HUES64 (cell line): ENCODE measurements at regions not wholly inside any gene's neighbourhood (a gene's known extent, or its start where the extent isn't known, plus 50 kb on each side); places are given as distances from the start of the nearest gene placed in this dataset.

Source experiments
- H3K27ac ChIP-seq: 2 replicates; pipeline ENCODE4 v1.7.0; 2013; ENCODE audit warnings: low read depth, low read length, inconsistent platforms
- H3K27me3 ChIP-seq: 2 replicates; pipeline ENCODE4 v1.6.1; 2013; ENCODE audit warnings: mild to moderate bottlenecking, low read length; ENCODE audit not compliant: insufficient read depth
- H3K36me3 ChIP-seq: 2 replicates; pipeline ENCODE4 v1.6.1; 2013; ENCODE audit warnings: mild to moderate bottlenecking, low read length; ENCODE audit not compliant: insufficient read depth
- H3K4me1 ChIP-seq: 2 replicates; pipeline ENCODE4 v1.6.1; 2013; ENCODE audit warnings: mild to moderate bottlenecking, low read length, moderate library complexity; ENCODE audit not compliant: insufficient read depth
- H3K4me3 ChIP-seq: 2 replicates; pipeline ENCODE4 v1.5.1; 2013; ENCODE audit warnings: mild to moderate bottlenecking, low read length, moderate library complexity
- H3K9ac ChIP-seq: 2 replicates; pipeline ENCODE4 v1.6.1; 2013; ENCODE audit warnings: mild to moderate bottlenecking, low read depth, low read length
- H3K9me3 ChIP-seq: 2 replicates; pipeline ENCODE4 v1.6.1; 2013; ENCODE audit warnings: low read depth, low read length; ENCODE audit not compliant: insufficient read depth
- WGBS: fragments of 150-250, 120-280 bp; methylation state at CpG from one replicate; pipeline ENCODE4 v1.1.7; 2013; ENCODE audit warnings: missing lambda C conversion rate; 5-methylcytosine and 5-hydroxymethylcytosine counted together

DNA sequence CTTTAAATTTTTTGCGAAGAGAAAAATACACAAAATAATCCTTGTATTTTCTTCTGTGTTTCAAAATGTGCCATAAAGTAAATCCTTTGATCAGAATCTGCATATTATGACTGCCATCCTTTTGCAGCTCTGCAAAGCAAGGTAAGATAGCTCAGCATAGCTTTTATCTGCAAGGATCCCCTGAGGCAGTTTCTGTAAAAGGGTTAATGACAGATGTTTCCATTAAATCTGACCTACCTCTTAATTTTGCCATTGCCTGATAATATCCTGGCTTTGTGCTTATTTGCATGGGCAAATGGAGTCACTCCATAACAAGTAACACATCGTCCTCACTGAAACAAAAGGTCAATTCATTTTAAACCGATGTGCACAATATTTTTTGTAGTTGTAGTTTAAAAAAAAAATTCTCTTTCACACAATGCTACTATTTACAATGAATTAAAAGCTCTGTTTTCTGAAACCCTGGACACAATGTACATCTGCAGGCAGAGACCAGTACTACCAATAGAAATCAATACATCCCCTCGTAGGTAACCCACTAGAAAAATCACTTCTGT, 108.5 kb upstream of the SOX5 start:
- no peak overlapping the region for H3K4me3 ChIP-seq
- no peaks in the 10 kb centered on the region for H3K4me1 ChIP-seq
- H3K27ac ChIP-seq: no peak overlapping the region
- H3K27me3 ChIP-seq: no peaks in the 10 kb centered on the region
- no peaks in the 10 kb centered on the region for H3K9me3 ChIP-seq
- H3K36me3 ChIP-seq: no peaks in the 10 kb centered on the region
- WGBS: 90% methylated on average over 3 of the region's 4 CpGs
- H3K9ac ChIP-seq: no peak overlapping the region

GRCh38 chr12:24055747-24056146, 106.3 kb upstream of the SOX5 start:
- H3K4me3 ChIP-seq: no peak overlapping the region
- WGBS: 100% methylated on average over 1 of the region's 1 CpG

GRCh38 chr12:24054416-24054815, 104.9 kb upstream of the SOX5 start:
- Histone ChIP-seq H3K36me3 (no peaks in the 10 kb centered on the region), H3K9ac (no peak overlapping the region), H3K27ac (no peak overlapping the region), H3K9me3 (no peaks in the 10 kb centered on the region), H3K27me3 (no peaks in the 10 kb centered on the region), H3K4me3 (no peak overlapping the region), H3K4me1 (no peaks in the 10 kb centered on the region)
- 100% methylated on average over 3 of the region's 3 CpGs for WGBS

More at GRCh38 chr12:24055747-24056146, 106.3 kb upstream of the SOX5 start:
- Histone ChIP-seq H3K36me3 (no peaks in the 10 kb centered on the region), H3K27ac (no peak overlapping the region), H3K4me1 (no peaks in the 10 kb centered on the region), H3K9ac (no peak overlapping the region), H3K9me3 (no peaks in the 10 kb centered on the region), H3K27me3 (no peaks in the 10 kb centered on the region)

- 95% methylated on average over 3 of the region's 3 CpGs for WGBS
- H3K9ac ChIP-seq: no peak overlapping the region
- no peaks in the 10 kb centered on the region for H3K27me3 ChIP-seq
- no peak overlapping the region for H3K27ac ChIP-seq
- H3K4me1 ChIP-seq: no peaks in the 10 kb centered on the region
- no peak overlapping the region for H3K4me3 ChIP-seq
- H3K36me3 ChIP-seq: no peaks in the 10 kb centered on the region
- H3K9me3 ChIP-seq: peaks cover 13% of the 10 kb centered on the region; the same call in 1 of the 2 replicates
Observed at GRCh38 chr12:24049728-24050127, 100.3 kb upstream of the SOX5 start.

- H3K9me3 ChIP-seq: peaks cover 13% of the 10 kb centered on the region; the same call in 1 of the 2 replicates
- no peak overlapping the region for H3K9ac ChIP-seq
- H3K4me3 ChIP-seq: no peak overlapping the region
- 95% methylated on average over 3 of the region's 3 CpGs for WGBS
- no peaks in the 10 kb centered on the region for H3K36me3 ChIP-seq
- H3K4me1 ChIP-seq: no peaks in the 10 kb centered on the region
- H3K27me3 ChIP-seq: no peaks in the 10 kb centered on the region
- H3K27ac ChIP-seq: no peak overlapping the region
Observed at GRCh38 chr12:24049101-24049500, 99.6 kb upstream of the SOX5 start.

- Histone ChIP-seq H3K27ac (no peak overlapping the region), H3K9ac (no peak overlapping the region), H3K9me3 (peaks cover 13% of the 10 kb centered on the region; the same call in 1 of the 2 replicates), H3K4me1 (no peaks in the 10 kb centered on the region), H3K4me3 (no peak overlapping the region), H3K36me3 (no peaks in the 10 kb centered on the region), H3K27me3 (no peaks in the 10 kb centered on the region)
- 98% methylated on average over 4 of the region's 4 CpGs for WGBS
Observed at GRCh38 chr12:24048446-24048845, 99.0 kb upstream of the SOX5 start.

DNA sequence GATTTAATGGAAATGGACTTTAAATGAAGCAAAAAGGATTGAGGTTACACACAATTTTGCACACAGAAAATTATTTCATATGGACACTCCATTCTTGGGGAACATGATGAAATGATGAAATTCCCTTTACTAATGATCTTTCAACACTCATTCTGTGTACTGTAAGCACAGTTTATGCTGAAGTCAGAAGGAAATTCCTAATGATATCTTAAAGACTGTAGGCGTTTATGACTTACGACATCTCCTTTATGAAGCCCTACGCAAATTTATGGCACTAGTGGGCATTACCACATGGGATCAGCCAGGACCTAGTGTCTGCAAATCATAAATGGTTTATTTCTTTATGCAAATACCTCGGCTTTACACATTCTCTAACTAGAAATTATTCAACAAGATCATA, 97.9 kb upstream of the SOX5 start:
- Histone ChIP-seq H3K4me1 (no peaks in the 10 kb centered on the region), H3K36me3 (no peaks in the 10 kb centered on the region), H3K9ac (no peak overlapping the region), H3K27ac (no peak overlapping the region), H3K4me3 (no peak overlapping the region), H3K27me3 (no peaks in the 10 kb centered on the region), H3K9me3 (peaks cover 13% of the 10 kb centered on the region; the same call in 1 of the 2 replicates)
- 94% methylated on average over 4 of the region's 4 CpGs for WGBS

DNA sequence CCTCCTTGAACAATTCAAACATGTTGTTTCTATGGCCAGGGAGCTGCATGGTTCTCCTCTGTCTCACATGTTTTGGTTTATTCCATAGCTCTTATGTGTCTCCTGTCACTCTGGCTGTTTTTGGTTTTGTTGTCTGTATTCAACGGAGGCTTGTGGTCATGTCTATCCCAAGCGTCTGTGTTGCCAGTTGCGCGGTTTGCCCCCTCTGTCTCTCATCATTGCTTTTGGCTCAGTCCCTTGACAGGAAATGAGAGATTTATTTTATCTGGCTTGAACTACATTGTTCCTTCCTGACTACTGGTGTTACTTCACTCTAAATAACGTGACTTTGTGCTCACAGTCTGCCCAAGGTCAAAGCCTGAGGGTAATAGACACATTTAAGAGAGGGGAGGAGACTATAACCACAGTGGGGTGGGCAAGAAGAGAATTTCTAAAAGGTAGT, 96.4 kb upstream of the SOX5 start:
- no peaks in the 10 kb centered on the region for H3K4me1 ChIP-seq
- 94% methylated on average over 5 of the region's 5 CpGs for WGBS
- H3K27ac ChIP-seq: no peak overlapping the region
- H3K9ac ChIP-seq: no peak overlapping the region
- no peaks in the 10 kb centered on the region for H3K36me3 ChIP-seq
- no peak overlapping the region for H3K4me3 ChIP-seq
- peaks cover 13% of the 10 kb centered on the region; the same call in 1 of the 2 replicates for H3K9me3 ChIP-seq
- no peaks in the 10 kb centered on the region for H3K27me3 ChIP-seq

DNA sequence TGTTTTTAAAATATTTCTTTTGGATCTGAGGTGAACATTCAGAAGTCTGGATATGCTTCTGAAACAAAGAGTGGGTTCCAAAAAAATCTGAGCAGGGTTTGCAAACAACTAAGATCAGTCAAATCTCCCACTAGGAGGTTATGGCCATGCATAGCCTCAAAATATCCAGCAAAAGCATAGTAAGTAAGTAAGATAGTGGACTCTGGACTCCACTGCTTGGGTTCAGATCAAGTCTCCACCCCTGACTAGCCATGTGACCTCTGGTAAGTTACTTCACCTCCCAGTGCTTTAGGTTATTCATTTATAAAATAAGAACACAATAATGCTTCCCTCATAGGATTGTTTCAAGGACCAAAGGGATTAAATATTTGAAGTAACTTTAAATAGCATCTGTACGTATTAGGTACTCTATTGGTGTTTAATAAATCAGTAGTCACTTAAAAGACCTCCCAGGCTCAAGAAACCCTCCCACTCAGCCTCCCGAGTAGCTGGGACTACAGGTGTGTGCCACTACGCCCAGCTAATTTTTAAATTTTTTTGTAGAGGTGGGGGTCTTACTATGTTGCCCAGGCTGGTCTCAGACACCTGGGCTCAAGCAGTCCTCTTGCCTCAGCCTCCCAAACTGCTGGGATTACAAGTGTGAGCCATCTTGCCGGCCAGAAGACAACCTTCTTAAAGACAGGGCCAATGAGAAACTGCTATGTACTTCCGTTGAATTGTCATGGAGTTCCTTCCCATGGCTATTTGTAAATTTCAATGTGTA, 95.7 kb upstream of the SOX5 start:
- Histone ChIP-seq H3K27me3 (no peaks in the 10 kb centered on the region), H3K27ac (no peak overlapping the region), H3K4me3 (no peak overlapping the region), H3K9ac (no peak overlapping the region), H3K9me3 (peaks cover 13% of the 10 kb centered on the region; the same call in 1 of the 2 replicates), H3K36me3 (no peaks in the 10 kb centered on the region), H3K4me1 (no peaks in the 10 kb centered on the region)
- over 99% methylated on average over 4 of the region's 5 CpGs for WGBS

GRCh38 chr12:24042651-24043050, 93.2 kb upstream of the SOX5 start:
- H3K27me3 ChIP-seq: no peaks in the 10 kb centered on the region
- no peaks in the 10 kb centered on the region for H3K36me3 ChIP-seq
- H3K27ac ChIP-seq: no peak overlapping the region
- no peaks in the 10 kb centered on the region for H3K9me3 ChIP-seq
- no peaks in the 10 kb centered on the region for H3K4me1 ChIP-seq
- no peak overlapping the region for H3K4me3 ChIP-seq
- H3K9ac ChIP-seq: no peak overlapping the region

DNA sequence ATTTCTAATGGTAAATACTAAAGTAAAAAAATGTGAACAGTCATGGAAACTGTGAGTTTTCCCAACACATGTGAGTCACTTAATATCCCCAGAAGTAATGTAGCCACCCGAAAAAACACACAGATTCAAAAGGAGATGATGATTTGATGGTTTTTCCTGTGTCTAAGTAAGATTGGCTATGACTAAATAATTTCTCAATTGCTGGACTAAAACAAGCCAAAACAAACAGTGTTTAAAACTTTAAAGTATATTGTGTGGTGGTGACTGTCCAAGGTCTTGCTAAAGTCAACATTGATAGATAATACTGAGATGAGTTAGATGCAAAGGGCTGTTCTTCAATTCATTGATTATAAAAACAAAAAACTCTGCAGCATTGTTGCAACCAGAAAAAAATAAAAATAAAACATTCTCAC, 89.6 kb upstream of the SOX5 start:
- WGBS: no CpG with 5 or more reads among the region's 1 CpG

More for the DNA sequence above, 89.6 kb upstream of the SOX5 start:
- Histone ChIP-seq H3K36me3 (no peaks in the 10 kb centered on the region), H3K27ac (no peak overlapping the region), H3K4me1 (peaks cover under 1% of the 10 kb centered on the region; the same call in 1 of the 2 replicates), H3K4me3 (no peak overlapping the region), H3K27me3 (no peaks in the 10 kb centered on the region), H3K9me3 (no peaks in the 10 kb centered on the region), H3K9ac (no peak overlapping the region)
